DMS53 treated with DMSO at 0.1 percent for 48 hours (cell line): ENCODE measurements at regions not wholly inside any gene's neighbourhood (a gene's known extent, or its start where the extent isn't known, plus 50 kb on each side); places are given as distances from the start of the nearest gene placed in this dataset.

Experiments used
- DNase-seq: peaks from one replicate; lab custom pipeline; 2025; ENCODE audit not compliant: unreplicated experiment; lab: John Stamatoyannopoulos, UW

DNA sequence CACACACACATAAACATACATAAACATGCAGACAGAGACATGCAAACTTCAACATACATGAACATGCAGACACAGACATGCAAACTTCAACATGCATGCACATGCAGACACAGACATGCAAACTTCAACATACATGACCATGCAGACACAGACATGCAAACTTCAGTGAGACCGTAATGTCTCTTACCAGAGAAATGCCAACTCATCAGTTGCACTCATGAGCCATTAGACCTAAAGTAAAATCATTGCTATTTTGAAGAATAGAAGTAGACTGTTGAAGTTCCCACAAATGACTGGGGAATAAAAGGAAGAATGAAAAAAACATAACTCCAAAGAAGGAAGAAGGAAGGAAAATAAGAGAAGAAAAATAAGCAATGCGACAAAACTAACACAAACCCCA lies 1044.0 kb upstream of the TMEM132C start:
- no peak for DNase-seq

- no peak for DNase-seq
These were observed 1043.2 kb upstream of the TMEM132C start for GRCh38 chr12:127223731-127224130.

DNA sequence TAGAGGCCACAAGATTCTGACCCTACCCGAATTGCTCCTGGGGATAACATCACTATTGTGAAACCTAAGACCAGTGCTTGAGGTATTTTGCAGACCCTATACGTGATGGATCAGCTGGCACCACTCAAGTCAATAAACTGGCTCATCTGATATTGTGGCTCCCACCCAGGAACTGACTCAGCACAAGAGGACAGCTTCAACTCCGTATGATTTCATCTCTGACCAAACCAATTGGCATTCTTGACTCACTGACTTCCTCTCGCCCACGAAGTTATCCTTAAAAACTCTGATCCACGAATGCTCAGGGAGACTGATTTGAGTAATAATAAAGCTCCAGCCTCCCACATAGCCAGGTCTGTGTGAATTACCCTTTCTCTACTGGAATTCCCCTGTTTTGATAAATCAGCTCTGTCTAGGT lies 1036.1 kb upstream of the TMEM132C start:
- DNase-seq, result no peak

GRCh38 chr12:127231371-127231770 lies 1035.6 kb upstream of the TMEM132C start:
- no peak for DNase-seq

DNA sequence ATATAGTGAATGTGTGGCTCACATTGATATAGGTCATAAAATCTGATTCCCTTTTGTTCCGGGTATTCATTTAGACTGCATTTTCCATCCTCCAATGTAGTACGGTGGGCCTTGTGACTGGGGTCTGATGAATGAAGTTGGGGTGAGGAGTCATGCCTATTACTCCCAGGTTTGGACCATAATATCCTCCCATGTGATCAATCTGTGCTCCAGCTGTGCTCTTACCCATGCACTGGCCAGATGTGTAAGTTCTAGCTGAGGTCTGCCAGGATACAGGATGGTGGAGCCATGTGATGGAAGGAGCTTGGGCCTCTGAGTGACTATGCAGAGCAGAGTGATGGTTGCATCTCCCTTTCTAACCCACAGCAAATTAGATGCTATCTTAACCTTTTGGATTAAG lies 1034.0 kb upstream of the TMEM132C start:
- DNase-seq, result no peak

DNA sequence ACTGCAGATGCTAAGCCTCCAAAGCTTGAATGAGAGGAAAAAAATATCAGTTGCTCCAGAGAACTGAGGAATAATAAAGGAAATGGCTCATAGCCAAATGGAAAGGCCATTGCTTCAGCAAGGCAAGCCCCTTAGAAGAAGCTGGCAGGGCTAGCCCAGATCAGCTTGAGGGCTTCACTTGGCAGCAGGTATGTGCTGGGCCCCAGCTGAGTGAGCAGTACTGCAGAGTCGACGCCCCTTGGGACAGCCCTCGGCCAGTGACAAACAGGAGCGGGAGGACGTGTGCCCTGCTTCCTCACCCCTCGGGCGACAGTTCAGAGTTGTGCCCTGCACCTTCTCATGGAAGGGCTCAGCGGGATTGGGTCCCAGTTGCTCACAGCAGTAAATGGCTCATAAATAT lies 1031.2 kb upstream of the TMEM132C start:
- DNase-seq, result no peak

DNA sequence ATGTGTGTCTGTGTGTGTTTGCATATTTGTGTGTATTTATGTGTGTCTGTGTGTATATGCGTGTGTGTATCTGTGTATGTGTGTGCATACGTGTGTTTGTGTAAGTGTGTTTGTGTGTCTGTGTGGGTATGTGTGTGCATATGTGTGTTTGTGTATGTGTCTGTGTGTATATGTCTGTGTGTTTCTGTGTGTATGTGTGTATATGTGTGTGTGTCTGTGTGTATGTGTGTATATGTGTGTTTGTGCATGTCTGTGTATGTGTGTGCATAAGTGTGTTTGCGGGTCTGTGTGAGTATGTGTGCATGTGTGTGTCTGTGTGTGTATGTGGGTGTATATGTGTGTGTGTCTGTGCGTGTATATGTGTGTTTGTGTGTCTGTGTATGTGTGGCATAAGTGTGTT lies 1030.5 kb upstream of the TMEM132C start:
- DNase-seq, result no peak

DNA sequence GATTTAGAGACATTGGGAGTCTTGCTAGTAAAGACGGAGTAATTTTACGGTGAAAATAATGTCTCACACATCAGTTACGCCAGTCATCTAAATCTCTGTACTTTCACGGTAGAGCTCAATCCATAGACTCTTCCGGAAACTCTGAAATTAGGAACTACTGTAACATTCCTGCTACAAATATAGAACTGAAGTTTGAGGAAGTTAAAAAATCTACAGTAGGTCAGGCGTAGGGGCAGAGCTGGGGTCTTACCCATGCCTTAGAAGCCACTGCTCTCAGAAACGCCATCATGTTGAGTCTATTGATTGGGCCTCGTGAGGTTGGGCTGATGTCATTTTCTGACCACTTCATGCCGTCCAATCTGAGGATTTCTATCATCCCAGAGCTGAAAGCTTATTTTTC lies 1029.8 kb upstream of the TMEM132C start:
- no peak for DNase-seq

- DNase-seq, result no peak
These were observed 1028.9 kb upstream of the TMEM132C start for GRCh38 chr12:127238107-127238506.

DNA sequence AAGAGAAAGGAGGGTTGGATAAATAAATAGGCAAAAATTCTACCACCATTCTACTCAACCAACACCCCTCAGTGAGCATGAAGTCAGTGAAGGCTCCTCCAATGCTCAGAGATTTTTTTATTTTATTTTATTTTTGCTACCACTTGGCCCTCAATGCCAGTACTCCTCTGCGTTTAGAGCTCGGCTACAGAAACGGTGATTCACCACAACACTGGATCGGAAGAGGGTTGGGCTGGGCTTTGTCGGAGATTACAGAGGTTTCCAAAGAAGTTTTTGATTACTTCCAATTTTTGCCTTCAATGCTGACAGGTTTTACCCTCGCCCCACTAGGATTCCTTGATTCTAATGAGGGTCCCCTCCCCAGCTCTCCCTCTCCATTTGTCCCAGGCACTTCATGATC lies 1027.2 kb upstream of the TMEM132C start:
- no peak for DNase-seq

- DNase-seq, result no peak
These were observed 1026.6 kb upstream of the TMEM132C start for GRCh38 chr12:127240249-127240929.

DNA sequence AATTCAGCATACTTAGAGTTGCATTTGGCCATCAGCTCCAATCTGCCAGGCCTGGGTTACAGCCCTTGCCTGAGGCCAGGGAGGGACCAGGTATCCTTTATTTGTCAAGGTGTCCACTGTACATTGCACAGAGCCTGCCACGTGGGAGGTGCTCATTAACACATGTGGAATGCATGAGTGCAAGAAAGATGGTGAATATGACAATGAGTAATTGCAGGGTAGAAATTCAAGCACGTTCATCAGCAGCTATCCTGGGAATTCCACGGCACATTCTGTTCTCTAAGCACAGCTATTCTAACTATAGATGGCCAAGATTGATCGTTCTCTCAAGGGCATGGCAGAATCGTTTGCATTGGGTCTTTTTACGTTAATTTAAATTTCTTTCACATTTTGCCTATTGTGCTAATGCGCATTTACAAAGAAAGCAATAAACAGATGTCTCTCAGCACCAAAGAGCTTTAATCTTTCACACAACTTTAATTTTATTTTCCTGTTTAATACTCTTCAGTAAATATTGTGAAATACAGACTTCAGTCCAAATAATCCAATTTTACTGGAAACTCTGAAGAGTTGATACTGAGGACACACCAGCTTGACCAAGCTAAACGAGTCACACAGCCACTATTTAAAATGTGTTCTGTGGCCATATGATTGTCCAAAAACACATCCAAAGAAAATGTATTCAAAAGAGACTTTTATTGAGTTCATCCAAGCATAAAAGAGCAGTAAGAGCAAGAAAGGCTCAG lies 1025.7 kb upstream of the TMEM132C start:
- DNase-seq, result no peak

DNA sequence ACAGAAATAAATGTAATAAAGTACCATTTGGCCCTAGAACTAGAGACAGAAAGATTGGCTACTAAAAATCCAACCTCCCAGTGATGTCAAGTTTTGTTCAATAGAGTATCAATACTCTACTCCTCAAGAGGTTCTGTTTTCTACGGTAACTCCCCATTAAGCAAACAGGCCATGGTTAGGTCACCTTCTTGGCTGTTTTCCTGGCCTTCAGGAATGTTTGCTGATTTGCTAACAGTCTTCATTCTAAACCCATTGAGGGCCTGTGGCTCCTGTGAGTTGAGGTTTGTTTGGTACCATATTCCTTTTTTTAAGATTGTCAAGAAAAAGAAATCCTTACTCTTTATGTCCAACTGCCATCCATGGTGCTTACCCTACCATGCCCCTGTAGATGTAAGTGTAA lies 1022.0 kb upstream of the TMEM132C start:
- DNase-seq, result no peak

GRCh38 chr12:127245437-127245836 lies 1021.5 kb upstream of the TMEM132C start:
- no peak for DNase-seq

- no peak for DNase-seq
These were observed 1019.0 kb upstream of the TMEM132C start for GRCh38 chr12:127247937-127248336.

DNA sequence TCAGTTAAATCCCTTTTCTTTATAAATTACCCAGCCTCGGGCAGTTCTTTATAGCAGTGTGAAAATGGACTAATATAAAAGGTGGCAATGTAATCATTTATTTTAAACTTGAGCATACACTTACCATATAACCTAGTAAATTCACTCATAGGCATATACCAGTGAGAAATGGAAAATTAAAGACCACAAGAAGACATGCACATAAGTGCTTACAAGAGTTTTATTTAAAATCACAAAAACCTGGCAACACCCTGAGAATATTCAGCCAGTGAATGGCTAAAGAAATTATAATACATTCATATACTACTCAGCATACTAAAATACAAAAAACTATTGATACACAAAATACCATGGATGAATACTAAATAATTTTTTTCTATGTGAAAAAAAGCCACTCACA lies 1017.5 kb upstream of the TMEM132C start:
- no peak for DNase-seq

DNA sequence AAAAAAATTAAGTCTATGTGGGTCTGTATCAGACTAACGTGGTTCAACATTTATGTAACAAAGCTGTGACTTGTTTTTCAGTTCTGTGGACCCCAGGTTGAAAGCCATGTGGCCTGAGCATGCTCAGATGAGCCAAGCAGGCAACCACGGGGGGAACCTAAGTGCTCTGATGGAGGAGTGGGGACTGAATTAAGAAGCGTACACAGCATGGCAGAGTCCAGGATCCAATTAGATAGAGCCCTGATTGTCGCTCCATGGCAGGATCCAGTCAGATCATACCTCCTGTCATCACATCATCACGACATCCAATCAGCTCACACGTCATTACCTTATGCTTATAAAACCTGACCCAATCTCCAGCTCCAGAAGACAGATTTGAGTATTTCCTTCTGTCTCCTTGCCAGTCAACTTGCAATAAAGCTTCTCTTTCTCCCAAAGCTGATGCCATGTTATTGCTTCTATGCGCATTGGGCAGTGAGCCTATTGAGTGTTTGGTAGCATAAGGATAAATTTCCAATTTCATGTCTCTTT lies 1013.1 kb upstream of the TMEM132C start:
- DNase-seq, result no peak

- no peak for DNase-seq
These were observed 1012.5 kb upstream of the TMEM132C start for GRCh38 chr12:127254420-127254955.

GRCh38 chr12:127257366-127257935 lies 1009.5 kb upstream of the TMEM132C start:
- no peak for DNase-seq

DNA sequence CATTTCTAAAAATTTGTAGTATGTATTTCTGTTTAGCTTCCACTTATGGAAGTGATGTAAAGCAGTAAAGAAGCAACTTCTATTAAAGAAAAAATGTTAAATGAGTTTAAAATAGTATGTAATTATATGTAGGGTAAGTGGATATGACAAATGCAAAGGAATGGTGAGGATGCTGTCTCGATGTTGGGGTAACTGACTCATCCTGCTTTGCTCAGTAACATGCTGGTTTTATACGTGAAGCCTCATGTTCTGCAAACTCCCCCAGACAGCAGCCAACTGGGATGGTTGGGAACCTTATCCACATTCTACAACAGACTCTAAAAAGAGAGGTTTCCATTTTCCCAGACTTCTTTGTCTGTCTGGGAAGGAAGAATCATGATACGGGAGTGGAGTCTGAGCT lies 1006.4 kb upstream of the TMEM132C start:
- DNase-seq, result no peak

DNA sequence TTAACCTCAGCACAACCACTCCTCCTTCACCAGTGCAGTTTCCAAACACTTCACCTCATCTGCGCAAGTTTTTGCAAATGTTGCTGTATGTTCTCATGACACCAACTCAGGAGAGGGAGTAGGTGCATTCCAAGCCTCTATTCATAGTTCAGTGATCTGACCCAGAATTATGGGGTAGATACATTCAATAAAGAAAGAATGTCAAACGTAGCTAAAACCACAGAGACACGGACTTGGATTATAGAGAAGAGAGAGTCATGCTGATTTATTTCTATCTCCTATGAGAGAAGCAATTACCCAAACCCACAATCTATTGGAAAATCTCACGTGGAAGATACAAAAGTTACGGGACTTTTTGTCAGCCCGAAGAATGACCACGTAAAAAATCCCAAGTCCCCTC lies 1006.0 kb upstream of the TMEM132C start:
- DNase-seq, result no peak

DNA sequence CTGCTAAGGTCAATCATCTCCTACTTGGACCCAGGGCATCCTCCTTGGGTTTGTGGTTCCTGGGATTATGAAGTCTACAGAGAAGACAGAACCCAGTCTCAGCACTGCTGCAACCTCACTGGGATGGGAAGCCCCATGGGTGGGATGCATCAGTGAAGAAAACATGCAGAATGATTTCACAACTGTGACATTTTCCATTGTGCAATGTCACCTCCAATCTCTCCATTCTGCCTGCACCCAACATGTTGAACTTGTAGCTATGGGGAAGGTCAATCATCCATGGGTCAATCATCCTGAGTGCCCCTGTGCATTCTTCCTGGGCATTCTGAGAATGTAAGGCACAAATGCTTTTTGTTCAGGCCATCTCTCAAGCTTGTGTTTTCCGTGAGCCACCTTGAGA lies 1004.4 kb upstream of the TMEM132C start:
- DNase-seq, result no peak
